Body of pancreas (tissue), 4 donors: ENCODE measurements at regions not wholly inside any gene's neighbourhood (a gene's known extent, or its start where the extent isn't known, plus 50 kb on each side); places are given as distances from the start of the nearest gene placed in this dataset.

ENCODE experiments used
- ATAC-seq: fragments of 150-250 bp; one replicate; pipeline ENCODE4 v1.9.1; 2016
- DNase-seq, 4 donors: peaks; one replicate each; pipeline ENCODE4 v3.0.0-alpha.2; 2019
- H3K27ac ChIP-seq, 4 donors: fragments of 200-600 bp; sonication (generic); 1 replicate in 3 of 4; 2 replicates in 1 of 4; pipeline versions ENCODE4 v1.5.1 to v1.6.1; 2016 to 2019; ENCODE audit warnings: mild to moderate bottlenecking in 1 of 4, mixed read lengths in 1 of 4, moderate library complexity in 1 of 4
- H3K27me3 ChIP-seq, 2 donors: fragments of 200-600 bp; sonication (generic); one replicate each; pipeline ENCODE4 v1.6.0; 2016; ENCODE audit warnings: mild to moderate bottlenecking in 1 of 2
- H3K36me3 ChIP-seq, 2 donors: fragments of 200-600 bp; sonication (generic); replicated peaks in 1 of 2; 2 replicates each; pipeline ENCODE4 v1.5.1; 2016; ENCODE audit warnings: low read depth in 2 of 2; ENCODE audit not compliant: insufficient read depth in 1 of 2
- H3K4me1 ChIP-seq: fragments of 200-600 bp; sonication (generic); one replicate; pipeline ENCODE4 v1.6.0; 2016
- H3K4me3 ChIP-seq, 2 donors: fragments of 200-600 bp; sonication (generic); 1 replicate in 1 of 2; 2 replicates in 1 of 2; pipeline ENCODE4 v1.5.1; 2016 to 2019
- H3K9me3 ChIP-seq, 3 donors: fragments of 200-600 bp; sonication (generic); 1 replicate in 2 of 3; 2 replicates in 1 of 3; pipeline ENCODE4 v1.5.1; 2016
- CTCF ChIP-seq, 7 experiments: fragments of 450-650 bp in 4 of 7; fragments of 200-600 bp in 3 of 7; sonication (generic) in 3 of 7; IDR thresholded peaks; one replicate each; pipeline ENCODE4 v1.5.1; 2016 to 2019; ENCODE audit warnings: antibody characterized with exemption in 7 of 7
- POLR2A ChIP-seq, 3 donors: fragments of 450-650 bp; IDR thresholded peaks; one replicate each; pipeline ENCODE4 v1.6.1; 2016; ENCODE audit warnings: antibody characterized with exemption in 3 of 3, mild to moderate bottlenecking in 2 of 3
- WGBS, 2 donors: methylation state at CpG; one replicate each; pipeline ENCODE4 v1.1.5; 2017; 5-methylcytosine and 5-hydroxymethylcytosine counted together
- intact Hi-C: fragments of 100-400 bp; cut with DNase I; formaldehyde crosslinking; loops from one replicate; pipeline ENCODE4 v1.15.1; 2023

GRCh38 chr2:195318440-195319111, 338.4 kb upstream of the SLC39A10 start:
- whole genome bisulfite sequencing, 2 donors = 4% methylated on average over 2 of the region's 2 CpGs
- Histone ChIP-seq H3K36me3 (no peaks in the 10 kb centered on the region), H3K9me3 (no peaks in the 10 kb centered on the region), H3K4me3 (no peak overlapping the region), H3K4me1 (no peaks in the 10 kb centered on the region), H3K27me3 (no peaks in the 10 kb centered on the region), H3K27ac (no peak overlapping the region)
- intact Hi-C loops = no loop called here
- TF ChIP-seq POLR2A (IDR thresholded peaks at IDR 0.05) (no peak), CTCF (IDR thresholded peaks at IDR 0.05) (peak in 6 of 7 experiments; percentile 49 to 75 (median 66))
- ATAC-seq (peak; percentile 53), DNase-seq (peak; percentile 15 to 48 (median 37))

GRCh38 chr2:195317550-195317949, 339.5 kb upstream of the SLC39A10 start:
- no peaks in the 10 kb centered on the region for H3K27me3 ChIP-seq
- no peaks in the 10 kb centered on the region for H3K4me1 ChIP-seq
- H3K9me3 ChIP-seq = no peaks in the 10 kb centered on the region
- H3K27ac ChIP-seq = no peak overlapping the region
- 58 to 72% methylated on average over 3 of the region's 3 CpGs for WGBS, 2 donors
- H3K36me3 ChIP-seq = no peaks in the 10 kb centered on the region
- ATAC-seq = no peak
- intact Hi-C loops = no loop called here
- H3K4me3 ChIP-seq = no peak overlapping the region
- TF ChIP-seq POLR2A (IDR thresholded peaks at IDR 0.05) (no peak), CTCF (IDR thresholded peaks at IDR 0.05) (no peak)
- no peak for DNase-seq

- H3K4me3 ChIP-seq = no peak overlapping the region
- no peaks in the 10 kb centered on the region for H3K4me1 ChIP-seq
- DNase-seq (no peak), ATAC-seq (no peak)
- no peaks in the 10 kb centered on the region for H3K9me3 ChIP-seq
- TF ChIP-seq CTCF (IDR thresholded peaks at IDR 0.05) (no peak), POLR2A (IDR thresholded peaks at IDR 0.05) (no peak)
- no peak overlapping the region for H3K27ac ChIP-seq
- H3K27me3 ChIP-seq = no peaks in the 10 kb centered on the region
- intact Hi-C loops = no loop called here
- no peaks in the 10 kb centered on the region for H3K36me3 ChIP-seq
These were observed 340.5 kb upstream of the SLC39A10 start for GRCh38 chr2:195316486-195316885.

GRCh38 chr2:195313962-195314361, 343.1 kb upstream of the SLC39A10 start:
- ATAC-seq (no peak), DNase-seq (no peak)
- Histone ChIP-seq H3K27me3 (no peaks in the 10 kb centered on the region), H3K4me1 (no peaks in the 10 kb centered on the region), H3K4me3 (no peak overlapping the region), H3K36me3 (no peaks in the 10 kb centered on the region), H3K9me3 (no peaks in the 10 kb centered on the region), H3K27ac (no peak overlapping the region)
- intact Hi-C loops = no loop called here
- 54 to 61% methylated on average over 1 of the region's 1 CpG for WGBS, 2 donors
- TF ChIP-seq POLR2A (IDR thresholded peaks at IDR 0.05) (no peak), CTCF (IDR thresholded peaks at IDR 0.05) (no peak)

- intact Hi-C loops = no loop called here
- TF ChIP-seq CTCF (IDR thresholded peaks at IDR 0.05) (no peak), POLR2A (IDR thresholded peaks at IDR 0.05) (no peak)
- Histone ChIP-seq H3K4me3 (no peak overlapping the region), H3K36me3 (no peaks in the 10 kb centered on the region), H3K4me1 (no peaks in the 10 kb centered on the region), H3K27ac (no peak overlapping the region), H3K27me3 (no peaks in the 10 kb centered on the region), H3K9me3 (no peaks in the 10 kb centered on the region)
- 84 to 88% methylated on average over 4 of the region's 4 CpGs for WGBS, 2 donors
- no peak for ATAC-seq
- no peak for DNase-seq
These were observed 344.4 kb upstream of the SLC39A10 start for GRCh38 chr2:195312662-195313061.
